ENCODE measurements at regions not wholly inside any gene's neighbourhood (a gene's known extent, or its start where the extent isn't known, plus 50 kb on each side); places are given as distances from the start of the nearest gene placed in this dataset.
"Not testable (repeated sequence)": the region's sequence is repeated elsewhere in the genome, so short reads cannot be mapped to it uniquely, and the experiment has no call there.

DNA sequence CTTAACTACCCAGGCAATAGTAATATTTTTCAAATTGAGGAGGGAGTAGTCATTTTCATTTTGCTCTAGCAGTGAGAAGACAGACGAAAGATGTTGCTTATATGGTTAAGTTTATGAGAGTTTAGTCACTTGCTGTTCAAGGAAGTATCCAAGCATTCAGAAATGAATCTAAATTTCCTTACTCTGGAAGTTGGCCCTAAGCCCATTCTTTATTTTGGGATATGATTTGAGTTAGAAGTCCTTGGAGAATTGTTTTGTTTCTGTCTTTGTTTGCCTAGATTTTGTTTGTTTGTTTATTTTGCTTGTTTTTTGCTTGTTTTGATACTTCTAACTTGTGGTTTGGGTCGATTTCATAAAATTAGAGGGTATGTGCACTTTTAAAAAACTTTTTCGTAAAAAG lies 146.4 kb upstream of the FGF10 start:
- Histone ChIP-seq H3K36me3 (ENCODE audit: control insufficient read depth in 3 of 3, insufficient read depth in 3 of 3, low read length in 3 of 3) (no peaks in the 10 kb centered on the region), H3K27me3 (ENCODE audit: control insufficient read depth in 3 of 3, insufficient read depth in 3 of 3, low read length in 3 of 3) (no peaks in the 10 kb centered on the region), H3K9me3 (ENCODE audit: control insufficient read depth in 3 of 3, low read length in 3 of 3) (no peaks in the 10 kb centered on the region), H3K4me1 (ENCODE audit: control insufficient read depth in 3 of 3, insufficient read depth in 3 of 3, low read length in 3 of 3) (peaks cover 8 to 14% (median 12%) of the 10 kb centered on the region in 3 donors), H3K27ac (ENCODE audit: low read depth, low read length) (no peak overlapping the region), H3K9ac (ENCODE audit: low read depth in 1 of 3, low read length in 3 of 3) (no peak overlapping the region), H3K4me3 (ENCODE audit: low read length in 3 of 3) (no peak overlapping the region)

DNA sequence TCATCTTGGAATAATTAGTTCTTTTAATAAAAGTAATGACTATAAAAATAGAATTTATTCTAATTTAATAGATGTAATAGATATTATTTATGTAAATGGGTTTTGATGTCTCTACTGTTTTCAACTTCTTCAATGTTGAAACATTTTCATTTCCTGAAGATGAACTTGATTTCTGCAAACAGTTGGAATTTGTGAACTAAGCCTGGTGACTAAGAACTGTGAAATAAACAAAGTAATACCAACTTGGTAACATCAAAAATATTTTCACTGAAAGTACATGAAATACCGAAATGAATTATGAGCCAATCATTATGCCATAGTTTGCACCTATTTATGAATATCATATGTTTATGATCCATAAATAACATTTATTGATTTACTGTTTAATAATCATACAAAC lies 143.8 kb upstream of the FGF10 start:
- Histone ChIP-seq H3K9me3 (ENCODE audit: control insufficient read depth in 3 of 3, low read length in 3 of 3) (no peaks in the 10 kb centered on the region), H3K27me3 (ENCODE audit: control insufficient read depth in 3 of 3, insufficient read depth in 3 of 3, low read length in 3 of 3) (no peaks in the 10 kb centered on the region), H3K9ac (ENCODE audit: low read depth in 1 of 3, low read length in 3 of 3) (no peak overlapping the region), H3K4me3 (ENCODE audit: low read length in 3 of 3) (no peak overlapping the region), H3K27ac (ENCODE audit: low read depth, low read length) (no peak overlapping the region), H3K4me1 (ENCODE audit: control insufficient read depth in 3 of 3, insufficient read depth in 3 of 3, low read length in 3 of 3) (no peaks in the 10 kb centered on the region), H3K36me3 (ENCODE audit: control insufficient read depth in 3 of 3, insufficient read depth in 3 of 3, low read length in 3 of 3) (no peaks in the 10 kb centered on the region)

DNA sequence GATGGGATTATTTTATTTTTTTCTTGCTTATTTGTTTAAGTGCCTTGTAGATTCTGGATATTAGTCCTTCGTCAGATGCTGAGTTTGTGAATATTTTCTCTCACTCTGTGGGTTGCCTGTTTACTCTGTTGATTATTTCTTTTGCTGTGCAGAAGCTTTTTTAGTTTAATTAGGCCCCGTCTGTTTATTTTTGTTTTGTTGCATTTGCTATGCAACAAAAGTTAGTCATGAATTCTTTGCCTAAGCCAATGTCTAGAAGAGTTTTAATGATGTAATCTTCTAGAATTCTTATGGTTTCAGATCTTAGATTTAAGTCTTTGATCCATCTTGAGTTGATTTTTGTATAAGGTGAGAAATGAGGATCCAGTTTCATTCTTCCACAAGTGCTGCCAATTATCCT lies 142.5 kb upstream of the FGF10 start:
- H3K4me1 ChIP-seq (ENCODE audit: control insufficient read depth in 3 of 3, insufficient read depth in 3 of 3, low read length in 3 of 3), result not testable (repeated sequence)

DNA sequence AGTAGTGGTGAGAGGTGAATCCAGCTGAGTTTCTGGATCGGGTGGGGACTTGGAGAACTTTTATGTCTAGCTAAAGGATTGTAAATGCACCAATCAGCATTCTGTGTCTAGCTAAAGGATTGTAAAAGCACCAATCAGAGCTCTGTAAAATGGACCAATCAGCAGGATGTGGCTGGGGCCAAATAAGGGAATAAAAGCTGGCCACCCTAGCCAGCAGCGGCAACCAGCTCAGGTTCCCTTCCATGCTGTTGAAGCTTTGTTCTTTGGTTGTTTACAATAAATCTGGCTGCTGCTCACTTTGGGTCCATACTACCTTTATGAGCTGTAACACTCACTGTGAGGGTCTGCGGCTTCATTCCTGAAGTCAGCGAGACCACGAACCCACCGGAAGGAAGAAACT lies 141.6 kb upstream of the FGF10 start:
- not testable (repeated sequence) for H3K9me3 ChIP-seq (ENCODE audit: control insufficient read depth in 3 of 3, low read length in 3 of 3); H3K4me1 ChIP-seq (ENCODE audit: control insufficient read depth in 3 of 3, insufficient read depth in 3 of 3, low read length in 3 of 3); H3K9ac ChIP-seq (ENCODE audit: low read depth in 1 of 3, low read length in 3 of 3); H3K4me3 ChIP-seq (ENCODE audit: low read length in 3 of 3); H3K27ac ChIP-seq (ENCODE audit: low read depth, low read length); H3K36me3 ChIP-seq (ENCODE audit: control insufficient read depth in 3 of 3, insufficient read depth in 3 of 3, low read length in 3 of 3); H3K27me3 ChIP-seq (ENCODE audit: control insufficient read depth in 3 of 3, insufficient read depth in 3 of 3, low read length in 3 of 3)

More for the DNA sequence above, 142.5 kb upstream of the FGF10 start:
- not testable (repeated sequence) for H3K27ac ChIP-seq (ENCODE audit: low read depth, low read length); H3K9ac ChIP-seq (ENCODE audit: low read depth in 1 of 3, low read length in 3 of 3); H3K36me3 ChIP-seq (ENCODE audit: control insufficient read depth in 3 of 3, insufficient read depth in 3 of 3, low read length in 3 of 3); H3K4me3 ChIP-seq (ENCODE audit: low read length in 3 of 3); H3K27me3 ChIP-seq (ENCODE audit: control insufficient read depth in 3 of 3, insufficient read depth in 3 of 3, low read length in 3 of 3); H3K9me3 ChIP-seq (ENCODE audit: control insufficient read depth in 3 of 3, low read length in 3 of 3)

DNA sequence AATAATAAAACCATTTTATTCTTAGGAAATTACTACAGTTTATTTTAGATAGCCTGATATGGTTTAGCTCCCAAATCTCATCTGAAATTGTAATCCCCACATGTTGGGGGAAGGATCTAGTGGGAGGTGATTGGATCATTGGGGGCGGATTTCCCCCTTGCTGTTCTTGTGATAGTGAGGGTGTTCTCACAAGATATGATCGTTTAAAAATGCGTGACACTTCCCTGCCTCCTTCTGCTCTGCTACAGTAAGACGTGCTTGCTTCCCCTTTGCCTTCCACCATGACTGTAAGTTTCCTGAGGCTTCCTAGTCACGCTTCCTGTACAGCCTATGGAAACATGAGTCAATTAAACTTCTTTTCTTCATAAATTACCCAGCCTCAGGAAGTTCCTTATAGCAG lies 122.4 kb upstream of the FGF10 start:
- no peak overlapping the region for H3K4me3 ChIP-seq (ENCODE audit: low read length in 3 of 3)

DNA sequence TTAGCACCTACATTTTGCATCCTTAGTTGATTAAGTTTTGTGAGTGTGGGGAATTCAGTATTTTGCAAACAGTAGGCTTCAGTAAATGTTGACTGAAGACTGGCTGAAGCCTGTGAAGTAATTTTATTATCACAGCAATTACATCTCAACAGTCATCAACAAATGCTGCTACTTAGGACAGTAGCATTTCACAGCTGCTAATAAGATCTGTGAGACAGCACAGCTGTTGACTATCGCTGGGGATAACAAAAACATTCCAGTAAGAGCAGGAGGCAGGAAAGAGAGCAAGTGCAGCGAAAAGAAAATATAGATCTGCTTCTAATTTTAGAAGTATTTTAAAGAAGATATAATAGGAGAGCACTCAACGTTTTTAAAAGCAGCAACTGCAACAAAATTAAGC lies 117.3 kb upstream of the FGF10 start:
- no peaks in the 10 kb centered on the region for H3K4me1 ChIP-seq (ENCODE audit: control insufficient read depth in 3 of 3, insufficient read depth in 3 of 3, low read length in 3 of 3)
- H3K9ac ChIP-seq (ENCODE audit: low read depth in 1 of 3, low read length in 3 of 3), result no peak overlapping the region
- H3K27ac ChIP-seq (ENCODE audit: low read depth, low read length), result no peak overlapping the region
- no peaks in the 10 kb centered on the region for H3K36me3 ChIP-seq (ENCODE audit: control insufficient read depth in 3 of 3, insufficient read depth in 3 of 3, low read length in 3 of 3)
- no peaks in the 10 kb centered on the region for H3K9me3 ChIP-seq (ENCODE audit: control insufficient read depth in 3 of 3, low read length in 3 of 3)
- H3K27me3 ChIP-seq (ENCODE audit: control insufficient read depth in 3 of 3, insufficient read depth in 3 of 3, low read length in 3 of 3), result no peaks in the 10 kb centered on the region
- H3K4me3 ChIP-seq (ENCODE audit: low read length in 3 of 3), result no peak overlapping the region

More for the DNA sequence above, 122.4 kb upstream of the FGF10 start:
- no peak overlapping the region for H3K9ac ChIP-seq (ENCODE audit: low read depth in 1 of 3, low read length in 3 of 3)
- H3K4me1 ChIP-seq (ENCODE audit: control insufficient read depth in 3 of 3, insufficient read depth in 3 of 3, low read length in 3 of 3), result no peaks in the 10 kb centered on the region
- no peaks in the 10 kb centered on the region for H3K27me3 ChIP-seq (ENCODE audit: control insufficient read depth in 3 of 3, insufficient read depth in 3 of 3, low read length in 3 of 3)
- no peak overlapping the region for H3K27ac ChIP-seq (ENCODE audit: low read depth, low read length)
- no peaks in the 10 kb centered on the region for H3K36me3 ChIP-seq (ENCODE audit: control insufficient read depth in 3 of 3, insufficient read depth in 3 of 3, low read length in 3 of 3)
- H3K9me3 ChIP-seq (ENCODE audit: control insufficient read depth in 3 of 3, low read length in 3 of 3), result no peaks in the 10 kb centered on the region

DNA sequence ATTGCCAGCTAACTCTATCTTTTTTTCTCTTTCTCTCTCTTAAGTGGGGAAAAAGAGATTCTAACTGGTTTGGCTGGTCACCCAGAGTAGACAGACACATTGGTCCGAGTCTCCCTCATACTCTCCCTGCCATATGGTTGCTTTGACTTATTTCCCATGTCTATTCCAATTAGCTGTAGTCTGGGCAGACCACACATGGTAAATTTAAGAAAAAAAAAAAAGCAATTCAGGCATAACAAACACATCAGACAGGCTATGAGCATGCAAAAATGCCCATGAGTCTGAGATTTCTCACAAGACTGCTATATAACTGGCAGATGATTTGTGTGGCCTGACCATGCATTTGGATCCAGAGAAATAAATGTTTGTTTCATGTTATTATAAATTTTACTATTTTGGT lies 110.2 kb upstream of the FGF10 start:
- H3K36me3 ChIP-seq (ENCODE audit: control insufficient read depth in 3 of 3, insufficient read depth in 3 of 3, low read length in 3 of 3), result no peaks in the 10 kb centered on the region
- H3K27ac ChIP-seq (ENCODE audit: low read depth, low read length), result no peak overlapping the region
- H3K27me3 ChIP-seq (ENCODE audit: control insufficient read depth in 3 of 3, insufficient read depth in 3 of 3, low read length in 3 of 3), result no peaks in the 10 kb centered on the region
- H3K9me3 ChIP-seq (ENCODE audit: control insufficient read depth in 3 of 3, low read length in 3 of 3), result no peaks in the 10 kb centered on the region
- H3K4me3 ChIP-seq (ENCODE audit: low read length in 3 of 3), result no peak overlapping the region
- no peak overlapping the region for H3K9ac ChIP-seq (ENCODE audit: low read depth in 1 of 3, low read length in 3 of 3)
- no peaks in the 10 kb centered on the region for H3K4me1 ChIP-seq (ENCODE audit: control insufficient read depth in 3 of 3, insufficient read depth in 3 of 3, low read length in 3 of 3)

DNA sequence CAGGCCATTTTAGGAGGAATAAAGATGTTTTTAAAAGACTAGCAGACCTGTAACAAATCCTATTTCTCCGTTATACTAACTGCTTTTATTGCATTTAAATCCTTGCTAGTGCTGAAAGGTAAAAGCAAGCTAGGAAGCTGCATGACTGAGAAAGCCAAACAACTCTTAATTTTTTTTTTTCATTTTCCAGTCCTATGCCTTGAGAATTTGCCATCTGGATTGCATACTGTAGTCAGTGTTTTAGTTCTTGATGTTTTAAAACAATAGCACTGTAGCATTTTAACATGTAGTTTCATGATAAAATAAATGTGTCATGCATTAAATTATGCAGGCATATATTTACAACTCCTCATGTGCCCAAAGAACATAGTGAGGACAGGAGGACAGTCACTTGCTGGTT lies 108.4 kb upstream of the FGF10 start:
- Histone ChIP-seq H3K27me3 (ENCODE audit: control insufficient read depth in 3 of 3, insufficient read depth in 3 of 3, low read length in 3 of 3) (no peaks in the 10 kb centered on the region), H3K36me3 (ENCODE audit: control insufficient read depth in 3 of 3, insufficient read depth in 3 of 3, low read length in 3 of 3) (no peaks in the 10 kb centered on the region), H3K4me3 (ENCODE audit: low read length in 3 of 3) (no peak overlapping the region), H3K9ac (ENCODE audit: low read depth in 1 of 3, low read length in 3 of 3) (no peak overlapping the region), H3K4me1 (ENCODE audit: control insufficient read depth in 3 of 3, insufficient read depth in 3 of 3, low read length in 3 of 3) (no peaks in the 10 kb centered on the region), H3K27ac (ENCODE audit: low read depth, low read length) (no peak overlapping the region), H3K9me3 (ENCODE audit: control insufficient read depth in 3 of 3, low read length in 3 of 3) (peaks cover 0 to 3% (median 0%) of the 10 kb centered on the region in 3 donors)

DNA sequence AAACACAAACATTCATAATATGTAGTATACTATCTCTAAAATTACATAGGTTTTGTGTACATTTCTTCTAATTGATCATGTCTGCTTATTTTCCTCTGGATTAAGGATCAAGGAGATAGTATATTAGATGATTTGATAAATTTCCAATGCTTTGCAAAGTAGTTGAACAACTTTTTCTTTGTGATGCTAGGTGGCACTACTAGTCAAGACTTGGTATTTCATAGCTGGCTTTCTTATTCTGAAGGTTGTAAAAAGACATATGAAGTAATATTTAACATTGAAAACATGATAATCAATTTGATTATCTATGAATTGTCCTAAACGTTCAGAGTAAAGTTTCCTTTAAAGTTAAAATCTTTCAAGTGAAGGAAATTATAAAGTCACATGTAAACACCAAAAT lies 106.1 kb upstream of the FGF10 start:
- H3K36me3 ChIP-seq (ENCODE audit: control insufficient read depth in 3 of 3, insufficient read depth in 3 of 3, low read length in 3 of 3), result no peaks in the 10 kb centered on the region
- peaks cover 0 to 5% (median 4%) of the 10 kb centered on the region in 3 donors for H3K9me3 ChIP-seq (ENCODE audit: control insufficient read depth in 3 of 3, low read length in 3 of 3)
- no peak overlapping the region for H3K9ac ChIP-seq (ENCODE audit: low read depth in 1 of 3, low read length in 3 of 3)
- no peak overlapping the region for H3K27ac ChIP-seq (ENCODE audit: low read depth, low read length)
- no peaks in the 10 kb centered on the region for H3K4me1 ChIP-seq (ENCODE audit: control insufficient read depth in 3 of 3, insufficient read depth in 3 of 3, low read length in 3 of 3)
- no peaks in the 10 kb centered on the region for H3K27me3 ChIP-seq (ENCODE audit: control insufficient read depth in 3 of 3, insufficient read depth in 3 of 3, low read length in 3 of 3)
- no peak overlapping the region for H3K4me3 ChIP-seq (ENCODE audit: low read length in 3 of 3)

DNA sequence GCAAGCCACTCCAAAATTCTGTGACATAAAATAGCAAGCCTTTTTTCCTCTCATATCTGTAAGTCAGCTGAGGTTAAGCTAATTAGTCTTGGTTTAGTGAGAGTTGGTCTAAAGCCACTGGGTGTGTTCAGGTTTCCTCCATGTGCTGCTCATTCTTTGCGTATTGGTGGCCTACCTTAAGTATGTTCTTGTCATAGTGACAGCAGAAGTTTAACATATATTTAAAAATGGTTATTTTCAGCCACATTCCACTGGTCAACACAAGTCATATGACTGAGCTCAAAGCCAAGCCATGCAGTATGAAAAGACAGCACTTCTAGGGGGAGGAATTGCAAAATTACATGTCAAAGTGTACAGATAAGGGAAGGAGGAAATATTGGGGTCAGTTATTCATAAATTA lies 100.5 kb upstream of the FGF10 start:
- Histone ChIP-seq H3K36me3 (ENCODE audit: control insufficient read depth in 3 of 3, insufficient read depth in 3 of 3, low read length in 3 of 3) (no peaks in the 10 kb centered on the region), H3K27ac (ENCODE audit: low read depth, low read length) (no peak overlapping the region), H3K4me1 (ENCODE audit: control insufficient read depth in 3 of 3, insufficient read depth in 3 of 3, low read length in 3 of 3) (no peaks in the 10 kb centered on the region), H3K9ac (ENCODE audit: low read depth in 1 of 3, low read length in 3 of 3) (no peak overlapping the region), H3K9me3 (ENCODE audit: control insufficient read depth in 3 of 3, low read length in 3 of 3) (peaks cover 0 to 5% (median 4%) of the 10 kb centered on the region in 3 donors), H3K27me3 (ENCODE audit: control insufficient read depth in 3 of 3, insufficient read depth in 3 of 3, low read length in 3 of 3) (no peaks in the 10 kb centered on the region), H3K4me3 (ENCODE audit: low read length in 3 of 3) (no peak overlapping the region)

DNA sequence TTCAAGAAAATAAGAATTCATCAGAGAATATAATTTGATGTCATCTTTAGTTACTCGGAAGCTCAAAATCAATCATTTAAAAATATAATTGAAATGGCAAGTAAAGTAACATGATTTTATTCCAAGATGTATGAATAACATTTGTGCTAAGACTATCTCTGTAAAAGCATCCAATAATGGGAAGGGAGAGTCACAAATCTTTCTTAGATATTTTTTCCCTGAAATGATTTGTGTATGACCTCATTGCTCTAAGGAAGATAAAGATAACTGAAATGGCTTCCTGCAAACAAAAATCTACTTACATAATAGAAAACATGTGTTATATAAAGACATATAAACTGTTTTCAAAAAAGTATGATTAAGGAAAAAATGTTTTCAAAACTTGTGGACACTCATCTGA lies 97.4 kb upstream of the FGF10 start:
- H3K36me3 ChIP-seq (ENCODE audit: control insufficient read depth in 3 of 3, insufficient read depth in 3 of 3, low read length in 3 of 3), result no peaks in the 10 kb centered on the region
- H3K9me3 ChIP-seq (ENCODE audit: control insufficient read depth in 3 of 3, low read length in 3 of 3), result no peaks in the 10 kb centered on the region
- H3K4me1 ChIP-seq (ENCODE audit: control insufficient read depth in 3 of 3, insufficient read depth in 3 of 3, low read length in 3 of 3), result no peaks in the 10 kb centered on the region
- H3K27me3 ChIP-seq (ENCODE audit: control insufficient read depth in 3 of 3, insufficient read depth in 3 of 3, low read length in 3 of 3), result no peaks in the 10 kb centered on the region
- no peak overlapping the region for H3K27ac ChIP-seq (ENCODE audit: low read depth, low read length)
- no peak overlapping the region for H3K4me3 ChIP-seq (ENCODE audit: low read length in 3 of 3)
- no peak overlapping the region for H3K9ac ChIP-seq (ENCODE audit: low read depth in 1 of 3, low read length in 3 of 3)

Data from skeletal muscle tissue (tissue), 3 donors.